WTC11 (cell line): ENCODE measurements at regions not wholly inside any gene's neighbourhood (a gene's known extent, or its start where the extent isn't known, plus 50 kb on each side); places are given as distances from the start of the nearest gene placed in this dataset.

Experiments used
- ATF3 ChIP-seq: sonication (generic); formaldehyde crosslinking; conservative IDR thresholded peaks from 2 replicates; pipeline ENCODE4 v1.8.1; 2022; ENCODE audit warnings: mild to moderate bottlenecking, missing genetic modification reagents
- E2F5 ChIP-seq: sonication (generic); formaldehyde crosslinking; IDR thresholded peaks from 2 replicates; pipeline ENCODE4 v1.8.1; 2022; ENCODE audit warnings: mild to moderate bottlenecking, moderate library complexity, missing genetic modification reagents
- JAZF1 ChIP-seq: fragments of 250-450 bp; sonication (Bioruptor Pico); IDR thresholded peaks from 2 replicates; pipeline ENCODE4 v1.9.0; 2021; ENCODE audit warnings: moderate library complexity, mild to moderate bottlenecking, inconsistent platforms
- NR2C2 ChIP-seq: sonication (generic); formaldehyde crosslinking; IDR thresholded peaks from 2 replicates; pipeline ENCODE4 v1.8.0; 2022; ENCODE audit warnings: mild to moderate bottlenecking, missing genetic modification reagents
- ZNF121 ChIP-seq: sonication (generic); formaldehyde crosslinking; IDR thresholded peaks from 2 replicates; pipeline ENCODE4 v1.8.0; 2023; ENCODE audit warnings: missing genetic modification reagents
- ZNF425 ChIP-seq: fragments of 250-450 bp; sonication (Bioruptor Pico); conservative IDR thresholded peaks from 2 replicates; pipeline ENCODE4 v1.9.0; 2021; ENCODE audit warnings: mild to moderate bottlenecking
- TF ChIP-seq, protein P1 (sequence below): sonication (generic); formaldehyde crosslinking; IDR thresholded peaks from 2 replicates; pipeline ENCODE4 v1.8.1; 2022; ENCODE audit warnings: mild to moderate bottlenecking, missing genetic modification reagents, moderate library complexity, borderline replicate concordance
- TF ChIP-seq, protein P2 (sequence below): sonication (generic); formaldehyde crosslinking; IDR thresholded peaks from 2 replicates; pipeline ENCODE4 v1.8.1; 2022; ENCODE audit warnings: low read depth, mild to moderate bottlenecking, moderate library complexity, missing genetic modification reagents, borderline replicate concordance
- TF ChIP-seq, protein P3 (sequence below): fragments of 200-600 bp; IDR thresholded peaks from 2 replicates; pipeline ENCODE4 v1.8.0; 2022; ENCODE audit warnings: antibody characterized with exemption
- TF ChIP-seq, protein P4 (sequence below): sonication (generic); formaldehyde crosslinking; IDR thresholded peaks from 2 replicates; pipeline ENCODE4 v1.8.0; 2022; ENCODE audit warnings: mild to moderate bottlenecking, missing genetic modification reagents
- TF ChIP-seq, protein P5 (sequence below): sonication (generic); formaldehyde crosslinking; IDR thresholded peaks from 2 replicates; pipeline ENCODE4 v1.8.1; 2023; ENCODE audit warnings: mild to moderate bottlenecking, missing genetic modification reagents, moderate library complexity

DNA sequence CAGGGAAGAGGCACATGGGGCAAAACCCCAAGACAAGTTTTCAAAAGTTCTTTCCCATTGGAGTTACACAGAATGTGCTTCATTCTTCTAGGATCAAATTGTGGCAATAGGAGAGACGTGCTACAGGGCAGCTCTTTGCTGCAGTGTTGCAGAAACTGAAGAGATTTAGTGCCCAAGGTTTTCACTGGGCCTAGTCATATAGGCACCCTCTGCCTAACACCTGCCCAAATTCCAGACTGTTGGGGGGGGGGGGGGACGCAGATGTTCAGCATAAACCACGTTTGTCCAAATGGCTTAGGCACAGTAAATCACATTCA, 346.8 kb upstream of the ZNF717 start:
- TF ChIP-seq, protein P1, sequence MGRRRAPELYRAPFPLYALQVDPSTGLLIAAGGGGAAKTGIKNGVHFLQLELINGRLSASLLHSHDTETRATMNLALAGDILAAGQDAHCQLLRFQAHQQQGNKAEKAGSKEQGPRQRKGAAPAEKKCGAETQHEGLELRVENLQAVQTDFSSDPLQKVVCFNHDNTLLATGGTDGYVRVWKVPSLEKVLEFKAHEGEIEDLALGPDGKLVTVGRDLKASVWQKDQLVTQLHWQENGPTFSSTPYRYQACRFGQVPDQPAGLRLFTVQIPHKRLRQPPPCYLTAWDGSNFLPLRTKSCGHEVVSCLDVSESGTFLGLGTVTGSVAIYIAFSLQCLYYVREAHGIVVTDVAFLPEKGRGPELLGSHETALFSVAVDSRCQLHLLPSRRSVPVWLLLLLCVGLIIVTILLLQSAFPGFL (CRISPR knock-in tag) = no peak
- TF ChIP-seq, protein P2, sequence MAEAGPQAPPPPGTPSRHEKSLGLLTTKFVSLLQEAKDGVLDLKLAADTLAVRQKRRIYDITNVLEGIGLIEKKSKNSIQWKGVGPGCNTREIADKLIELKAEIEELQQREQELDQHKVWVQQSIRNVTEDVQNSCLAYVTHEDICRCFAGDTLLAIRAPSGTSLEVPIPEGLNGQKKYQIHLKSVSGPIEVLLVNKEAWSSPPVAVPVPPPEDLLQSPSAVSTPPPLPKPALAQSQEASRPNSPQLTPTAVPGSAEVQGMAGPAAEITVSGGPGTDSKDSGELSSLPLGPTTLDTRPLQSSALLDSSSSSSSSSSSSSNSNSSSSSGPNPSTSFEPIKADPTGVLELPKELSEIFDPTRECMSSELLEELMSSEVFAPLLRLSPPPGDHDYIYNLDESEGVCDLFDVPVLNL (CRISPR knock-in tag) = no peak
- TF ChIP-seq, protein P3, sequence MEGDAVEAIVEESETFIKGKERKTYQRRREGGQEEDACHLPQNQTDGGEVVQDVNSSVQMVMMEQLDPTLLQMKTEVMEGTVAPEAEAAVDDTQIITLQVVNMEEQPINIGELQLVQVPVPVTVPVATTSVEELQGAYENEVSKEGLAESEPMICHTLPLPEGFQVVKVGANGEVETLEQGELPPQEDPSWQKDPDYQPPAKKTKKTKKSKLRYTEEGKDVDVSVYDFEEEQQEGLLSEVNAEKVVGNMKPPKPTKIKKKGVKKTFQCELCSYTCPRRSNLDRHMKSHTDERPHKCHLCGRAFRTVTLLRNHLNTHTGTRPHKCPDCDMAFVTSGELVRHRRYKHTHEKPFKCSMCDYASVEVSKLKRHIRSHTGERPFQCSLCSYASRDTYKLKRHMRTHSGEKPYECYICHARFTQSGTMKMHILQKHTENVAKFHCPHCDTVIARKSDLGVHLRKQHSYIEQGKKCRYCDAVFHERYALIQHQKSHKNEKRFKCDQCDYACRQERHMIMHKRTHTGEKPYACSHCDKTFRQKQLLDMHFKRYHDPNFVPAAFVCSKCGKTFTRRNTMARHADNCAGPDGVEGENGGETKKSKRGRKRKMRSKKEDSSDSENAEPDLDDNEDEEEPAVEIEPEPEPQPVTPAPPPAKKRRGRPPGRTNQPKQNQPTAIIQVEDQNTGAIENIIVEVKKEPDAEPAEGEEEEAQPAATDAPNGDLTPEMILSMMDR = no peak
- TF ChIP-seq ZNF425 (CRISPR knock-in tag) (no peak), E2F5 (CRISPR knock-in tag) (no peak), JAZF1 (CRISPR knock-in tag) (no peak), ZNF121 (CRISPR knock-in tag) (no peak), NR2C2 (CRISPR knock-in tag) (no peak), ATF3 (CRISPR knock-in tag) (no peak)
- TF ChIP-seq, protein P4, sequence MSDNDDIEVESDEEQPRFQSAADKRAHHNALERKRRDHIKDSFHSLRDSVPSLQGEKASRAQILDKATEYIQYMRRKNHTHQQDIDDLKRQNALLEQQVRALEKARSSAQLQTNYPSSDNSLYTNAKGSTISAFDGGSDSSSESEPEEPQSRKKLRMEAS (CRISPR knock-in tag) = no peak
- TF ChIP-seq, protein P5, sequence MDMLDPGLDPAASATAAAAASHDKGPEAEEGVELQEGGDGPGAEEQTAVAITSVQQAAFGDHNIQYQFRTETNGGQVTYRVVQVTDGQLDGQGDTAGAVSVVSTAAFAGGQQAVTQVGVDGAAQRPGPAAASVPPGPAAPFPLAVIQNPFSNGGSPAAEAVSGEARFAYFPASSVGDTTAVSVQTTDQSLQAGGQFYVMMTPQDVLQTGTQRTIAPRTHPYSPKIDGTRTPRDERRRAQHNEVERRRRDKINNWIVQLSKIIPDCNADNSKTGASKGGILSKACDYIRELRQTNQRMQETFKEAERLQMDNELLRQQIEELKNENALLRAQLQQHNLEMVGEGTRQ (CRISPR knock-in tag) = no peak
